BLaER1 (cell line): ENCODE measurements at regions not wholly inside any gene's neighbourhood (a gene's known extent, or its start where the extent isn't known, plus 50 kb on each side); places are given as distances from the start of the nearest gene placed in this dataset.
"Not testable (repeated sequence)": the region's sequence is repeated elsewhere in the genome, so short reads cannot be mapped to it uniquely, and the experiment has no call there.

Source experiments
- H3K27ac ChIP-seq: shearing (Covaris generic); formaldehyde crosslinking; 2 replicates; pipeline ENCODE4 v1.8.1; 2022
- H3K27me3 ChIP-seq: shearing (Covaris generic); formaldehyde crosslinking; 2 replicates; pipeline ENCODE4 v1.8.1; 2022
- H3K36me3 ChIP-seq: shearing (Covaris generic); formaldehyde crosslinking; 2 replicates; pipeline ENCODE4 v1.8.1; 2022
- H3K4me1 ChIP-seq: shearing (Covaris generic); formaldehyde crosslinking; 2 replicates; pipeline ENCODE4 v1.8.1; 2022
- H3K4me2 ChIP-seq: shearing (Covaris generic); formaldehyde crosslinking; 2 replicates; pipeline ENCODE4 v1.8.1; 2022
- H3K4me3 ChIP-seq: shearing (Covaris generic); formaldehyde crosslinking; 2 replicates; pipeline ENCODE4 v1.8.1; 2022
- H3K9ac ChIP-seq: shearing (Covaris generic); formaldehyde crosslinking; 2 replicates; pipeline ENCODE4 v1.8.1; 2022
- H3K9me3 ChIP-seq: shearing (Covaris generic); formaldehyde crosslinking; 2 replicates; pipeline ENCODE4 v1.8.1; 2022
- H4K20me1 ChIP-seq: shearing (Covaris generic); formaldehyde crosslinking; 2 replicates; pipeline ENCODE4 v1.8.1; 2022
- Cebpa-rat ChIP-seq: shearing (Covaris generic); IDR thresholded peaks from 2 replicates; pipeline ENCODE4 v1.8.1; 2022

GRCh38 chr2:103166456-103167324, 404.9 kb downstream of the TMEM182 start:
- Histone ChIP-seq H3K27ac (no peak overlapping the region), H3K9me3 (no peaks in the 10 kb centered on the region), H3K27me3 (no peaks in the 10 kb centered on the region), H3K4me2 (no peak overlapping the region), H4K20me1 (no peaks in the 10 kb centered on the region), H3K36me3 (no peaks in the 10 kb centered on the region), H3K9ac (no peak overlapping the region), H3K4me3 (no peak overlapping the region), H3K4me1 (no peaks in the 10 kb centered on the region)
- no peak for TF ChIP-seq Cebpa-rat

GRCh38 chr2:103167599-103167998, 405.8 kb downstream of the TMEM182 start:
- no peak overlapping the region for H3K4me2 ChIP-seq
- no peaks in the 10 kb centered on the region for H4K20me1 ChIP-seq
- no peaks in the 10 kb centered on the region for H3K36me3 ChIP-seq
- no peaks in the 10 kb centered on the region for H3K27me3 ChIP-seq
- TF ChIP-seq Cebpa-rat, result no peak
- no peaks in the 10 kb centered on the region for H3K9me3 ChIP-seq
- no peaks in the 10 kb centered on the region for H3K4me1 ChIP-seq
- no peak overlapping the region for H3K4me3 ChIP-seq
- no peak overlapping the region for H3K9ac ChIP-seq
- no peak overlapping the region for H3K27ac ChIP-seq

GRCh38 chr2:103169861-103170260, 408.0 kb downstream of the TMEM182 start:
- Histone ChIP-seq H3K4me3 (no peak overlapping the region), H3K27ac (no peak overlapping the region), H3K36me3 (no peaks in the 10 kb centered on the region), H3K4me1 (no peaks in the 10 kb centered on the region), H3K4me2 (no peak overlapping the region), H3K27me3 (no peaks in the 10 kb centered on the region), H4K20me1 (no peaks in the 10 kb centered on the region), H3K9me3 (no peaks in the 10 kb centered on the region), H3K9ac (no peak overlapping the region)
- TF ChIP-seq Cebpa-rat, result no peak

GRCh38 chr2:103172821-103173220, 411.0 kb downstream of the TMEM182 start:
- H3K4me3 ChIP-seq, result no peak overlapping the region
- H3K9me3 ChIP-seq, result no peaks in the 10 kb centered on the region
- H3K27me3 ChIP-seq, result no peaks in the 10 kb centered on the region
- H3K4me1 ChIP-seq, result no peaks in the 10 kb centered on the region
- no peak overlapping the region for H3K4me2 ChIP-seq
- H3K27ac ChIP-seq, result no peak overlapping the region
- H4K20me1 ChIP-seq, result no peaks in the 10 kb centered on the region
- no peaks in the 10 kb centered on the region for H3K36me3 ChIP-seq
- no peak overlapping the region for H3K9ac ChIP-seq
- TF ChIP-seq Cebpa-rat, result no peak

GRCh38 chr2:103174711-103175110, 412.9 kb downstream of the TMEM182 start:
- TF ChIP-seq Cebpa-rat, result no peak
- Histone ChIP-seq H3K4me1 (no peaks in the 10 kb centered on the region), H3K4me3 (no peak overlapping the region), H3K27me3 (no peaks in the 10 kb centered on the region), H3K27ac (no peak overlapping the region), H3K9ac (no peak overlapping the region), H3K9me3 (no peaks in the 10 kb centered on the region), H3K4me2 (no peak overlapping the region), H4K20me1 (no peaks in the 10 kb centered on the region), H3K36me3 (no peaks in the 10 kb centered on the region)

- no peaks in the 10 kb centered on the region for H3K4me1 ChIP-seq
- H3K4me3 ChIP-seq, result no peak overlapping the region
- H3K9me3 ChIP-seq, result no peaks in the 10 kb centered on the region
- H3K36me3 ChIP-seq, result no peaks in the 10 kb centered on the region
- TF ChIP-seq Cebpa-rat, result no peak
- no peak overlapping the region for H3K4me2 ChIP-seq
- no peaks in the 10 kb centered on the region for H3K27me3 ChIP-seq
- H3K9ac ChIP-seq, result no peak overlapping the region
- no peaks in the 10 kb centered on the region for H4K20me1 ChIP-seq
- H3K27ac ChIP-seq, result no peak overlapping the region
These were observed 414.6 kb downstream of the TMEM182 start for GRCh38 chr2:103176294-103176915.

GRCh38 chr2:103179798-103180197, 418.0 kb downstream of the TMEM182 start:
- no peak overlapping the region for H3K9ac ChIP-seq
- no peak overlapping the region for H3K4me3 ChIP-seq
- H3K27ac ChIP-seq, result no peak overlapping the region
- no peaks in the 10 kb centered on the region for H3K4me1 ChIP-seq
- no peaks in the 10 kb centered on the region for H3K27me3 ChIP-seq
- no peaks in the 10 kb centered on the region for H3K9me3 ChIP-seq
- no peak overlapping the region for H3K4me2 ChIP-seq
- H4K20me1 ChIP-seq, result no peaks in the 10 kb centered on the region
- TF ChIP-seq Cebpa-rat, result no peak
- no peaks in the 10 kb centered on the region for H3K36me3 ChIP-seq

- Histone ChIP-seq H4K20me1 (no peaks in the 10 kb centered on the region), H3K9ac (no peak overlapping the region), H3K36me3 (no peaks in the 10 kb centered on the region), H3K27ac (no peak overlapping the region), H3K27me3 (no peaks in the 10 kb centered on the region), H3K4me1 (no peaks in the 10 kb centered on the region), H3K4me3 (no peak overlapping the region), H3K9me3 (0 out of 2 replicates have a peak, but pooled peaks cover 3% of the 10 kb centered on the region), H3K4me2 (no peak overlapping the region)
- no peak for TF ChIP-seq Cebpa-rat
These were observed 421.2 kb downstream of the TMEM182 start for GRCh38 chr2:103183061-103183460.

- H4K20me1 ChIP-seq, result no peaks in the 10 kb centered on the region
- no peak overlapping the region for H3K27ac ChIP-seq
- H3K4me3 ChIP-seq, result no peak overlapping the region
- H3K36me3 ChIP-seq, result no peaks in the 10 kb centered on the region
- peaks cover 7% of the 10 kb centered on the region; the same call in 1 of the 2 replicates for H3K9me3 ChIP-seq
- H3K4me2 ChIP-seq, result no peak overlapping the region
- no peak overlapping the region for H3K9ac ChIP-seq
- H3K4me1 ChIP-seq, result no peaks in the 10 kb centered on the region
- TF ChIP-seq Cebpa-rat, result no peak
- no peaks in the 10 kb centered on the region for H3K27me3 ChIP-seq
These were observed 435.0 kb downstream of the TMEM182 start for GRCh38 chr2:103196802-103197201.

GRCh38 chr2:103200774-103201173, 438.9 kb downstream of the TMEM182 start:
- not testable (repeated sequence) for H3K27ac ChIP-seq, H3K9ac ChIP-seq, H4K20me1 ChIP-seq, H3K9me3 ChIP-seq, H3K36me3 ChIP-seq, H3K4me1 ChIP-seq, H3K27me3 ChIP-seq, H3K4me3 ChIP-seq, H3K4me2 ChIP-seq
